Activated naive CD4-positive, alpha-beta T cell treated with anti-CD3 and anti-CD28 coated beads, Interleukin-2, amount 50 U/mL, for 24 hours (primary cell): ENCODE measurements at regions not wholly inside any gene's neighbourhood (a gene's known extent, or its start where the extent isn't known, plus 50 kb on each side); places are given as distances from the start of the nearest gene placed in this dataset.

ENCODE experiments used
- H3K27ac Mint-ChIP-seq: one replicate; pipeline ENCODE4 v1.8.0; 2021; ENCODE audit warnings: mild to moderate bottlenecking, mixed read lengths
- H3K27me3 Mint-ChIP-seq: one replicate; pipeline ENCODE4 v1.8.0; 2021; ENCODE audit warnings: mixed read lengths
- H3K36me3 Mint-ChIP-seq: one replicate; pipeline ENCODE4 v1.8.0; 2021; ENCODE audit warnings: mixed read lengths
- H3K4me1 Mint-ChIP-seq: one replicate; pipeline ENCODE4 v1.8.0; 2021; ENCODE audit warnings: mixed read lengths
- H3K4me3 Mint-ChIP-seq: one replicate; pipeline ENCODE4 v1.8.0; 2021; ENCODE audit warnings: mild to moderate bottlenecking, mixed read lengths
- H3K9me3 Mint-ChIP-seq: one replicate; pipeline ENCODE4 v1.8.0; 2021; ENCODE audit warnings: mixed read lengths

- Mint-ChIP-seq H3K4me3 (no peak overlapping the region), H3K9me3 (no peaks in the 10 kb centered on the region), H3K36me3 (no peaks in the 10 kb centered on the region), H3K4me1 (no peaks in the 10 kb centered on the region), H3K27ac (no peak overlapping the region), H3K27me3 (peaks cover 1% of the 10 kb centered on the region)
Observed at GRCh38 chr4:22336822-22337221, 179.0 kb downstream of the ADGRA3 start.

DNA sequence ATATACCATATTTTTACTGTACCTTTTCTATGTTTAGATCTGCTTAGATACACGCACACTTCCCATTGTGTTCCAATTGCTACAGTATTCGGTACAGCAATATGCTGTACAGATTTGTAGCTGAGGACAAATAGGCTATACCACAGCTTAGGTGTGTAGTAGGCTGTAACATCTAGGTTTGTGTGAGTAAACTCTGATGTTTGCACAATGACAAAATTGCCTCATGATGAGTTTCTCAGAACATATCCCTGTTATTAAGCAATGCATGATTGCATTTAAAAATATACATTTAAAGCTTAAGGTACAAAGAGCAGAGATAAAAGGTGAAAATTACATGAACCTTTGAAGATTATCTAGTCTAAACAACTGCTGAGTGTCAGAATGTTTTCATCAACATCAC lies 181.7 kb downstream of the ADGRA3 start:
- Mint-ChIP-seq H3K27ac (no peak overlapping the region), H3K36me3 (no peaks in the 10 kb centered on the region), H3K9me3 (no peaks in the 10 kb centered on the region), H3K4me3 (no peak overlapping the region), H3K27me3 (peaks cover 1% of the 10 kb centered on the region), H3K4me1 (no peaks in the 10 kb centered on the region)

- no peak overlapping the region for H3K4me3 Mint-ChIP-seq
- H3K27me3 Mint-ChIP-seq, result no peaks in the 10 kb centered on the region
- no peaks in the 10 kb centered on the region for H3K36me3 Mint-ChIP-seq
- no peak overlapping the region for H3K27ac Mint-ChIP-seq
- H3K4me1 Mint-ChIP-seq, result no peaks in the 10 kb centered on the region
- H3K9me3 Mint-ChIP-seq, result no peaks in the 10 kb centered on the region
Observed at GRCh38 chr4:22324422-22324821, 191.4 kb downstream of the ADGRA3 start.

GRCh38 chr4:22323691-22324090 lies 192.2 kb downstream of the ADGRA3 start:
- no peaks in the 10 kb centered on the region for H3K36me3 Mint-ChIP-seq
- no peaks in the 10 kb centered on the region for H3K27me3 Mint-ChIP-seq
- no peak overlapping the region for H3K4me3 Mint-ChIP-seq
- no peak overlapping the region for H3K27ac Mint-ChIP-seq
- no peaks in the 10 kb centered on the region for H3K9me3 Mint-ChIP-seq
- no peaks in the 10 kb centered on the region for H3K4me1 Mint-ChIP-seq

DNA sequence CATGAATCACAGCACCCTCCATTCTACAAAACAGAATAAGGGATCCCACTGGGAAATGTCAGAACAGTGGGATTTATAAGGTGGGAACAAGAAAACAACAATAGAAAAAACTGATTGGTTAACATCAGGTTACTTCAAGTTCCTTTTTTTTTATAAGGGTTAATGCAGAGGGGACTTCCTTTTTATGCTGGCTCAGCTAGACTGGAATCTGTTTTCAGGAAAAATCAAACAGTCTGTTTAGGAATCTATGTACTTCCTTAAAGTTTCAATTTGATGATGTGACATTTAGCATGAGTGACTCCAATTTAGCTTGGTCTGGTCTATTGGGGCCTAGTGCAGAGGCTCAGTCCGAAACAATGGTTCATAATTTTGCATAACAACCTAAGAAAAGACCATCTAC lies 192.9 kb downstream of the ADGRA3 start:
- no peaks in the 10 kb centered on the region for H3K36me3 Mint-ChIP-seq
- no peaks in the 10 kb centered on the region for H3K4me1 Mint-ChIP-seq
- H3K4me3 Mint-ChIP-seq, result no peak overlapping the region
- H3K27me3 Mint-ChIP-seq, result no peaks in the 10 kb centered on the region
- H3K27ac Mint-ChIP-seq, result no peak overlapping the region
- H3K9me3 Mint-ChIP-seq, result no peaks in the 10 kb centered on the region

DNA sequence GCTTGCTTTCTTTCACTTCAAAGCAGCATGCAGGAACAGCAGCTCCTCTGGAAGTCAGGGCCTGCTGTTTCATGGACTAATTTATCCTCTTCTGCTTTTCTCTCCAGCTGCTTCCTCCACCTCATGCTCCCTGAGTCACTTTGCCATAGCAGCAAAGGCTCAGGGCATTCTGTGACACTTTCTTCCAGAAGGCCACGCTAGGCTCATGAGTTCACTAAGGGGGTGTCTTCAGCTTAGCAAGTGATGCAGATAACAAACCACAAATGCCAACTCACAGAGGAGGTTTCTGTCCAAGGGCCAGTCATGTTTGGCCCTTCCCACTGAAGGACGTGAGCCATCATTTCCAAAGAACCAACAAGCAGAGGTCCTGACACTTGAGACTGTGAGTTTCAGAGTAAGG lies 200.2 kb downstream of the ADGRA3 start:
- Mint-ChIP-seq H3K4me1 (no peaks in the 10 kb centered on the region), H3K27ac (no peak overlapping the region), H3K36me3 (no peaks in the 10 kb centered on the region)

DNA sequence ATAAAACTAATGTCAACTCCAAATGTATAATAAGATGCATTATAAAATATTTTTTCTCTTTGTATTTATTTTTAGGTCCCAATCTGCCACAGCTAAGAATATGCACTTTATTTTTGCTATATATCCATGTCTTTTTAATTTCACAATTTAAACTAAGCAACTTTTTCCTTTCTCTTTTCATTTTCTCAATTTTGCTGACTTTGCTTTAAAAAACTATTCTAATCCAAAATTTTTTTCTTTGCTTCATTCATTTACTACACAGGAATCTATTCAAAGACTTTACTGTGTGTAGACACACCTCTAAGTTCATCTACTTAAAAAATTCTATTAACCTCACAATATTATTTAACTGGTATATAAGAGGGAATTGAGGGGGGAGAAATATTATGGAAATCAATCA lies 201.9 kb downstream of the ADGRA3 start:
- no peaks in the 10 kb centered on the region for H3K4me1 Mint-ChIP-seq
- peaks cover 2% of the 10 kb centered on the region for H3K27me3 Mint-ChIP-seq
- H3K27ac Mint-ChIP-seq, result no peak overlapping the region
- H3K9me3 Mint-ChIP-seq, result no peaks in the 10 kb centered on the region
- H3K4me3 Mint-ChIP-seq, result no peak overlapping the region
- no peaks in the 10 kb centered on the region for H3K36me3 Mint-ChIP-seq

More for the DNA sequence above, 200.2 kb downstream of the ADGRA3 start:
- Mint-ChIP-seq H3K9me3 (no peaks in the 10 kb centered on the region), H3K27me3 (peaks cover 2% of the 10 kb centered on the region), H3K4me3 (no peak overlapping the region)

DNA sequence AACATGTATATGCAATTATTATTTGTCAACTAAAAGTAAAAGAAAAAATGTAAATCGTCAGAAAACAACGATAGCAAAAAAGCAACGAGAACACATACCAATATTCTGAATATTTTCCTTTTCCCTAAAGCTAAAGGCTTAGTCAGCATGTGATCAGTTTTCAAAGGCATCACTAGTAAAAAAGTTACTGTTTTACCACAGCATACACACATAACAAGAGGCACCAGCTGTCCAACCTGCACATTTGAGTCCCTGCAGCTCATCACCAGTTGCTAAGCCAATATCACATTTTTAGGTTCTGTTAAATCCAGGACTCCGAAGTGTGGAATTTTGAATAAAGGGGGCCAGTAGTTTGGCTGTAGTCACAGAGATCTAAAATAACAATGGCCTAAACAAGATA lies 203.8 kb downstream of the ADGRA3 start:
- Mint-ChIP-seq H3K27ac (no peak overlapping the region), H3K27me3 (no peaks in the 10 kb centered on the region), H3K9me3 (no peaks in the 10 kb centered on the region), H3K36me3 (no peaks in the 10 kb centered on the region), H3K4me1 (no peaks in the 10 kb centered on the region), H3K4me3 (no peak overlapping the region)

GRCh38 chr4:22301253-22301652 lies 214.6 kb downstream of the ADGRA3 start:
- peaks cover 6% of the 10 kb centered on the region for H3K9me3 Mint-ChIP-seq
- no peak overlapping the region for H3K27ac Mint-ChIP-seq
- H3K4me3 Mint-ChIP-seq, result no peak overlapping the region

GRCh38 chr4:22299678-22300077 lies 216.2 kb downstream of the ADGRA3 start:
- no peak overlapping the region for H3K27ac Mint-ChIP-seq
- H3K27me3 Mint-ChIP-seq, result no peaks in the 10 kb centered on the region
- no peak overlapping the region for H3K4me3 Mint-ChIP-seq
- H3K9me3 Mint-ChIP-seq, result peaks cover 6% of the 10 kb centered on the region
- H3K4me1 Mint-ChIP-seq, result no peaks in the 10 kb centered on the region
- H3K36me3 Mint-ChIP-seq, result no peaks in the 10 kb centered on the region

More at GRCh38 chr4:22301253-22301652, 214.6 kb downstream of the ADGRA3 start:
- H3K36me3 Mint-ChIP-seq, result no peaks in the 10 kb centered on the region
- H3K27me3 Mint-ChIP-seq, result no peaks in the 10 kb centered on the region
- H3K4me1 Mint-ChIP-seq, result no peaks in the 10 kb centered on the region

- no peak overlapping the region for H3K4me3 Mint-ChIP-seq
- peaks cover 1% of the 10 kb centered on the region for H3K27me3 Mint-ChIP-seq
- H3K27ac Mint-ChIP-seq, result no peak overlapping the region
- no peaks in the 10 kb centered on the region for H3K36me3 Mint-ChIP-seq
- peaks cover 5% of the 10 kb centered on the region for H3K9me3 Mint-ChIP-seq
- H3K4me1 Mint-ChIP-seq, result no peaks in the 10 kb centered on the region
Observed at GRCh38 chr4:22287631-22288030, 228.2 kb downstream of the ADGRA3 start.

- no peaks in the 10 kb centered on the region for H3K4me1 Mint-ChIP-seq
- H3K4me3 Mint-ChIP-seq, result no peak overlapping the region
- no peak overlapping the region for H3K27ac Mint-ChIP-seq
- H3K9me3 Mint-ChIP-seq, result peaks cover 8% of the 10 kb centered on the region
- peaks cover 2% of the 10 kb centered on the region for H3K27me3 Mint-ChIP-seq
- H3K36me3 Mint-ChIP-seq, result no peaks in the 10 kb centered on the region
Observed at GRCh38 chr4:22268350-22269025, 247.4 kb downstream of the ADGRA3 start.

- no peaks in the 10 kb centered on the region for H3K4me1 Mint-ChIP-seq
- H3K4me3 Mint-ChIP-seq, result no peak overlapping the region
- H3K36me3 Mint-ChIP-seq, result no peaks in the 10 kb centered on the region
- H3K27ac Mint-ChIP-seq, result no peak overlapping the region
- peaks cover 13% of the 10 kb centered on the region for H3K9me3 Mint-ChIP-seq
- H3K27me3 Mint-ChIP-seq, result no peaks in the 10 kb centered on the region
Observed at GRCh38 chr4:22264261-22264660, 251.6 kb downstream of the ADGRA3 start.

GRCh38 chr4:22253431-22253830 lies 262.4 kb downstream of the ADGRA3 start:
- Mint-ChIP-seq H3K36me3 (peaks cover 3% of the 10 kb centered on the region), H3K27ac (no peak overlapping the region), H3K27me3 (no peaks in the 10 kb centered on the region)

GRCh38 chr4:22246847-22247246 lies 269.0 kb downstream of the ADGRA3 start:
- no peaks in the 10 kb centered on the region for H3K9me3 Mint-ChIP-seq
- H3K36me3 Mint-ChIP-seq, result no peaks in the 10 kb centered on the region
- H3K4me1 Mint-ChIP-seq, result no peaks in the 10 kb centered on the region
- H3K27ac Mint-ChIP-seq, result no peak overlapping the region
- H3K4me3 Mint-ChIP-seq, result no peak overlapping the region
- no peaks in the 10 kb centered on the region for H3K27me3 Mint-ChIP-seq

More at GRCh38 chr4:22253431-22253830, 262.4 kb downstream of the ADGRA3 start:
- no peaks in the 10 kb centered on the region for H3K4me1 Mint-ChIP-seq
- peaks cover 5% of the 10 kb centered on the region for H3K9me3 Mint-ChIP-seq
- H3K4me3 Mint-ChIP-seq, result no peak overlapping the region

GRCh38 chr4:22245294-22245693 lies 270.6 kb downstream of the ADGRA3 start:
- Mint-ChIP-seq H3K9me3 (peaks cover 6% of the 10 kb centered on the region), H3K36me3 (no peaks in the 10 kb centered on the region)

DNA sequence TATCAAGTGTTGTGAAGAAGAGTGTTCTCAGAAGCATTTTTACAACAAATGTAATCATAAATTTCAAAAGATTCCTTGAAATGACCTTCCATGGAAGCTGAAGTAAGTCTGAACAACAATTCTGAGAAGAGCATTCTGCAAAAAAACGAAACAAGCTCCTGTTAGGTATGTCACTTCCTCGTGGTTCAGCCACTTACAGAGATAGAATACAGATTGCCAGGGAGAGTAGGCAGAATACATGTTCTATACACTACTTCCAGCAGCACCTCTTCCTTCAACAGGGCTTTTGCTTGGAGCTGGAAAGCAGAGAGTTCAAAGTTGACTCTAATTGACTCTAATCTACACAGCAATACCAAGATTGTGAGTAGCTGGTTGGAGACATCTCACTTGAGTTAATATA lies 274.5 kb downstream of the ADGRA3 start:
- Mint-ChIP-seq H3K9me3 (peaks cover 11% of the 10 kb centered on the region), H3K4me1 (peaks cover 21% of the 10 kb centered on the region), H3K4me3 (peak overlapping the region; percentile 30), H3K27ac (no peak overlapping the region), H3K36me3 (no peaks in the 10 kb centered on the region), H3K27me3 (no peaks in the 10 kb centered on the region)

More at GRCh38 chr4:22245294-22245693, 270.6 kb downstream of the ADGRA3 start:
- no peak overlapping the region for H3K27ac Mint-ChIP-seq
- no peaks in the 10 kb centered on the region for H3K27me3 Mint-ChIP-seq
- no peak overlapping the region for H3K4me3 Mint-ChIP-seq
- H3K4me1 Mint-ChIP-seq, result peaks cover 7% of the 10 kb centered on the region
